ENCODE measurements at regions not wholly inside any gene's neighbourhood (a gene's known extent, or its start where the extent isn't known, plus 50 kb on each side); places are given as distances from the start of the nearest gene placed in this dataset.

DNA sequence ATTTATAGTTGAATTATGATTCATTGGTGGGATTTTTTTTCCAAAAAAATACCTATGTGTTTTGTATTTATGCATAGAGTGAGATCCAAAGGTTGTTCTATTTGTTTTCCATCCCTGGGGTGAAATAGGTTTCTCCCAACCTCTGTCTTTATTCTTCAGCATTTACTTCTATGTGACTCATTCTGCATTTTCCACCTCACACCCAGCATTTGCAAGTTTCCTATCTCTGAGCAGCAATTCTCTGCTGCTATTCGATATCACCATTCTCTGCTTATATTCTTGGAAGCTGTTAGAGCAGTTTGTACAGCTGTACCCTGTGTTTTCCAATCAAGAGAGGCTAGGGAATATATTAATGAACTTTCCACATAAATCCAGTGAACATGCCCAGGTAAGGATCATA lies 538.9 kb downstream of the SNAPC1 start:
- Histone ChIP-seq H3K9me3 (ENCODE audit: control insufficient read depth in 2 of 2, insufficient read depth in 1 of 2, low read depth in 1 of 2, low read length in 1 of 2) (peaks cover 0 to under 1% of the 10 kb centered on the region in 2 donors), H3K27me3 (ENCODE audit: control insufficient read depth in 1 of 2, insufficient read depth in 2 of 2, low read length in 2 of 2) (no peaks in the 10 kb centered on the region), H3K4me3 (ENCODE audit: low read depth in 1 of 2, low read length in 2 of 2) (no peak overlapping the region), H3K4me1 (ENCODE audit: control insufficient read depth in 2 of 2, insufficient read depth in 2 of 2, low read length in 1 of 2) (no peaks in the 10 kb centered on the region), H3K27ac (ENCODE audit: low read depth in 2 of 2, low read length in 1 of 2) (no peak overlapping the region), H3K36me3 (ENCODE audit: control insufficient read depth in 2 of 2, insufficient read depth in 2 of 2, low read length in 1 of 2) (no peaks in the 10 kb centered on the region)
- 51 to 69% methylated on average over 1 of the region's 1 CpG for WGBS, 2 donors

DNA sequence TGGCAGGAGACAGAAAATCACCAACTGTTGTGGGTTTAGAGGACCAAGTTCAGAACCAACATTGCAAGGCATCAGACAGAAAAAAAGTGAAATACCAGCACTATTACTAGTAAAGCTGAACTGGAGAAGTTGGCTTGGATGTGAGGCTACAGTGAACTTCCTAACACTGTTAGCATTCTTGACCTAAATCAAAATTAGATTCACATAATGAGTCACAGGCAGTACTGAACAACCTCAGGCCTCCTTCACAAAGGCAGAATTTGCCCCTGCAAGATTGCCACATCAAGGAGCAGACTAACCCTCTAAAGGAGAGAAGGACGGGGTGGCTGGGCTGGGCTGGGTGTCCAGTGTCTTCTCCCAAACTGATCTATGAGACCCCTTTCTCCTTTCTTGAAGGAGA lies 539.7 kb downstream of the SNAPC1 start:
- 65 to 69% methylated on average over 1 of the region's 1 CpG for WGBS, 2 donors
- Histone ChIP-seq H3K9me3 (ENCODE audit: control insufficient read depth in 2 of 2, insufficient read depth in 1 of 2, low read depth in 1 of 2, low read length in 1 of 2) (no peaks in the 10 kb centered on the region), H3K4me3 (ENCODE audit: low read depth in 1 of 2, low read length in 2 of 2) (no peak overlapping the region), H3K27me3 (ENCODE audit: control insufficient read depth in 1 of 2, insufficient read depth in 2 of 2, low read length in 2 of 2) (no peaks in the 10 kb centered on the region), H3K27ac (ENCODE audit: low read depth in 2 of 2, low read length in 1 of 2) (no peak overlapping the region), H3K4me1 (ENCODE audit: control insufficient read depth in 2 of 2, insufficient read depth in 2 of 2, low read length in 1 of 2) (no peaks in the 10 kb centered on the region), H3K36me3 (ENCODE audit: control insufficient read depth in 2 of 2, insufficient read depth in 2 of 2, low read length in 1 of 2) (no peaks in the 10 kb centered on the region)

DNA sequence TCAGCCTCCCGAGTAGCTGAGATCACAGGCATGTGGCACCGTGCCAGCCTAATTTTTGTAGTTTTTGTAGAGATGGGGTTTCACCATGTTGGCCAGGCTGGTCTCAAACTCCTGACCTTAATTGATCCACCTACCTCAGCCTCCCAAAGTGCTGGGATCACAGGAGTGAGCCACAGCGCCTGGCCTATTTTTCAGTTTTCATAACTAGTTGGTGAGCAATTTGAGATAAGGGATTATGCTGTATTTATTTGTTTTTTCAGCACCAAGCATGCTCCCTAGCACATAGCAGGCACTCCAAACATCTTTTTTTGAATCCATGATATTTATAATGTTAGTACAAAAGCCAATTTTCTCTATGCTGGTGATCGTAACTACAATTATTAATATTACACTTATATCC lies 541.2 kb downstream of the SNAPC1 start:
- Histone ChIP-seq H3K36me3 (ENCODE audit: control insufficient read depth in 2 of 2, insufficient read depth in 2 of 2, low read length in 1 of 2) (no peaks in the 10 kb centered on the region), H3K4me3 (ENCODE audit: low read depth in 1 of 2, low read length in 2 of 2) (no peak overlapping the region), H3K27me3 (ENCODE audit: control insufficient read depth in 1 of 2, insufficient read depth in 2 of 2, low read length in 2 of 2) (no peaks in the 10 kb centered on the region), H3K9me3 (ENCODE audit: control insufficient read depth in 2 of 2, insufficient read depth in 1 of 2, low read depth in 1 of 2, low read length in 1 of 2) (no peaks in the 10 kb centered on the region), H3K27ac (ENCODE audit: low read depth in 2 of 2, low read length in 1 of 2) (no peak overlapping the region), H3K4me1 (ENCODE audit: control insufficient read depth in 2 of 2, insufficient read depth in 2 of 2, low read length in 1 of 2) (no peaks in the 10 kb centered on the region)
- WGBS, 2 donors, result 79 to 89% methylated on average over 4 of the region's 4 CpGs

DNA sequence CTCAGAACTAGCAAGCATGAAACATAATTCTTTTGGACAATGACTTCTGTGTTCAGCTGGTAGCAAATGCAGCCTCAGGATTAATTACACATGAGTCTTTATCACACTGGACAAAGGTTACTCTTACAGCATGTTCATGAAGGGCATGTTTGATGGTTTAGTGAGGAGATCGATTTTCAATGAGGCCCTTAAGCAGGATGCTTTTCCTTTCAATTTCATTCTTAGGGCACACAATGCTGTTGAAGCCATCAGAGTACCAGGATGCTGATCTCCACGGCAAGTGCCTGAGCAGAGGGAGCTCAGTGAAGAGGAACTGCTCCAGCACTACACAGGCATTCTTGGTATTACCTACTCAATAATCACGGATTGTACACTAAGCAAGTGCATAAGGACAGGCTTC lies 542.0 kb downstream of the SNAPC1 start:
- H3K9me3 ChIP-seq (ENCODE audit: control insufficient read depth in 2 of 2, insufficient read depth in 1 of 2, low read depth in 1 of 2, low read length in 1 of 2), result no peaks in the 10 kb centered on the region
- no peaks in the 10 kb centered on the region for H3K4me1 ChIP-seq (ENCODE audit: control insufficient read depth in 2 of 2, insufficient read depth in 2 of 2, low read length in 1 of 2)
- no peak overlapping the region for H3K4me3 ChIP-seq (ENCODE audit: low read depth in 1 of 2, low read length in 2 of 2)
- H3K36me3 ChIP-seq (ENCODE audit: control insufficient read depth in 2 of 2, insufficient read depth in 2 of 2, low read length in 1 of 2), result no peaks in the 10 kb centered on the region
- WGBS, 2 donors, result 55 to 58% methylated on average over 3 of the region's 3 CpGs
- no peak overlapping the region for H3K27ac ChIP-seq (ENCODE audit: low read depth in 2 of 2, low read length in 1 of 2)
- H3K27me3 ChIP-seq (ENCODE audit: control insufficient read depth in 1 of 2, insufficient read depth in 2 of 2, low read length in 2 of 2), result no peaks in the 10 kb centered on the region

DNA sequence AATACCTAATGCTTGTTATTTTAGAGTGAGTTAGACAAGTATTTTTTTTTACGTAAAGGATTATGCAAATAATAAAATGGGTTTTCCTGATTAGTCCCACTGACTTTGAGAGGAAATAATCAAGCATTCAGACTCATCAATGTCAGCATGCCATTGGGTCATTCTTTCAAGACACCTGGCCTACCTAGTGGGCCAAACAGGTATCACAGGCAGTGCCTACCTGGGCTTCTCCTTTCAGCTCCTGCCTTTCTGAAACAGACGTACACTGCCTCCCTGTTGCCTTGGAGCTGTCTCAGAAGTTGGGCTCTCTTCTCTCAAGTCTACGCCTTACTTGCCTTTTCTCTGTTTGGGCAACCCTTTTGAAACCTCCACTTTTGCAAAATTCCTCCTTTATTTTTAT lies 545.6 kb downstream of the SNAPC1 start:
- no peak overlapping the region for H3K27ac ChIP-seq (ENCODE audit: low read depth in 2 of 2, low read length in 1 of 2)
- no peaks in the 10 kb centered on the region for H3K9me3 ChIP-seq (ENCODE audit: control insufficient read depth in 2 of 2, insufficient read depth in 1 of 2, low read depth in 1 of 2, low read length in 1 of 2)
- no peak overlapping the region for H3K4me3 ChIP-seq (ENCODE audit: low read depth in 1 of 2, low read length in 2 of 2)
- no peaks in the 10 kb centered on the region for H3K36me3 ChIP-seq (ENCODE audit: control insufficient read depth in 2 of 2, insufficient read depth in 2 of 2, low read length in 1 of 2)
- no peaks in the 10 kb centered on the region for H3K27me3 ChIP-seq (ENCODE audit: control insufficient read depth in 1 of 2, insufficient read depth in 2 of 2, low read length in 2 of 2)
- 91 to 94% methylated on average over 3 of the region's 3 CpGs for WGBS, 2 donors
- no peaks in the 10 kb centered on the region for H3K4me1 ChIP-seq (ENCODE audit: control insufficient read depth in 2 of 2, insufficient read depth in 2 of 2, low read length in 1 of 2)

DNA sequence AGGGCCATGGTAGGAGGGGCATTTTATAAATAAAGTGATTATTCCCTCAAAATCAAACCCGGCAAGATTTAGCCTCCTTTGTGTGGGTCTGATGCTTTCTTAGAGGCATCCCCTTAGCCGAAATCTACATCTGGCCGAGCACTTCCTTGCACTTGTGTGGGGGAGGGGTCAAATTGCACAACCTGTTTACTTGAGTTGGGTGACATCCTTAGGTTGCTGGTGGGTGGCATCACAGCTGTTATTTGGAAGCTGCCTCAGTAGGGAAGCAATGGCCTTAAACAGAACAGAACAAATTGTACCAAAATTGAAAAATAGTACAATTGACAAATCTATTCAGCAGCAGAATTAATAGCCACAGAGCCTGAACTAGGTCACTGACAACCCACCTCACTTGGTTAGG lies 546.1 kb downstream of the SNAPC1 start:
- no peaks in the 10 kb centered on the region for H3K36me3 ChIP-seq (ENCODE audit: control insufficient read depth in 2 of 2, insufficient read depth in 2 of 2, low read length in 1 of 2)
- H3K27me3 ChIP-seq (ENCODE audit: control insufficient read depth in 1 of 2, insufficient read depth in 2 of 2, low read length in 2 of 2), result no peaks in the 10 kb centered on the region
- no peaks in the 10 kb centered on the region for H3K4me1 ChIP-seq (ENCODE audit: control insufficient read depth in 2 of 2, insufficient read depth in 2 of 2, low read length in 1 of 2)
- no peak overlapping the region for H3K27ac ChIP-seq (ENCODE audit: low read depth in 2 of 2, low read length in 1 of 2)
- no peaks in the 10 kb centered on the region for H3K9me3 ChIP-seq (ENCODE audit: control insufficient read depth in 2 of 2, insufficient read depth in 1 of 2, low read depth in 1 of 2, low read length in 1 of 2)
- WGBS, 2 donors, result 66 to 78% methylated on average over 3 of the region's 3 CpGs
- no peak overlapping the region for H3K4me3 ChIP-seq (ENCODE audit: low read depth in 1 of 2, low read length in 2 of 2)

DNA sequence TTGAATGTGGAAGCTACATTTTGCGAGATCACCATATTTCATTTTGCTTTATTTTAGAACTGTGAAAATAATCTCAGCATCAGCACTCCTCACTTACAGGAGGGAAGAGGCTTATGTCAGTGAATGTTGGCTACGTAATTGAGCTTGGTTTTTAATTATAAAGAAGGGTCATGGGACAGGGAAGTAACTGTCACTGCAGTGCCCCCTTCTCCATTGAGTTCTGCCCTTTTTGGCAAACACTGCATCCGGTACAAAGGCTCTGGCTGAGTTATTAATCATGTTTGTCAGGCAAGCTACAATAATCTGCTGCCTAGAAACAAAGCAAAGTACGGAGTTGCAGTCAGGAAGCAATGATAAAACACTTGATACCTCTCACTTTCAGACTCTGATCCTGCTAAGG lies 546.7 kb downstream of the SNAPC1 start:
- Histone ChIP-seq H3K36me3 (ENCODE audit: control insufficient read depth in 2 of 2, insufficient read depth in 2 of 2, low read length in 1 of 2) (no peaks in the 10 kb centered on the region), H3K4me3 (ENCODE audit: low read depth in 1 of 2, low read length in 2 of 2) (no peak overlapping the region), H3K27ac (ENCODE audit: low read depth in 2 of 2, low read length in 1 of 2) (no peak overlapping the region), H3K4me1 (ENCODE audit: control insufficient read depth in 2 of 2, insufficient read depth in 2 of 2, low read length in 1 of 2) (no peaks in the 10 kb centered on the region), H3K27me3 (ENCODE audit: control insufficient read depth in 1 of 2, insufficient read depth in 2 of 2, low read length in 2 of 2) (no peaks in the 10 kb centered on the region), H3K9me3 (ENCODE audit: control insufficient read depth in 2 of 2, insufficient read depth in 1 of 2, low read depth in 1 of 2, low read length in 1 of 2) (no peaks in the 10 kb centered on the region)
- WGBS, 2 donors, result 25% methylated on average over 4 of the region's 4 CpGs

DNA sequence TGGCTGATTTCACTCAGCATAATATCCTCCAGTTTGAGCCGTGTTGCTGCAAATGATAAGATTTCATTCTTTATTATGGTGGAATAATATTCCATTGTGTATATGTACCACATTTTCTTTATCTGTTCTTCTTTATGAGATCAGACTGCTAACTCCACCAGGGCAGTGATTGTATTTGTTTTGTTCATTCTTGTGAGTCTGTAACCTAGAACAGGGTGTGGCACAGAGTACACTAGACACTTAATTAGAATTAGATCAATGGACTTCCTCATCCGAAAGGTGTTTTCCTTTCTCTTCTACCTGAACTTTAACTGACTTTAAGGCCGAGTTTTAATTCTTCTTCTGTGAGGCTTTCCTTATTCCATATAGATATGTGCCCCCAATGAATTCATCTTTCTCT lies 551.0 kb downstream of the SNAPC1 start:
- Histone ChIP-seq H3K27me3 (ENCODE audit: control insufficient read depth in 1 of 2, insufficient read depth in 2 of 2, low read length in 2 of 2) (no peaks in the 10 kb centered on the region), H3K36me3 (ENCODE audit: control insufficient read depth in 2 of 2, insufficient read depth in 2 of 2, low read length in 1 of 2) (no peaks in the 10 kb centered on the region), H3K4me1 (ENCODE audit: control insufficient read depth in 2 of 2, insufficient read depth in 2 of 2, low read length in 1 of 2) (no peaks in the 10 kb centered on the region), H3K9me3 (ENCODE audit: control insufficient read depth in 2 of 2, insufficient read depth in 1 of 2, low read depth in 1 of 2, low read length in 1 of 2) (no peaks in the 10 kb centered on the region), H3K27ac (ENCODE audit: low read depth in 2 of 2, low read length in 1 of 2) (no peak overlapping the region), H3K4me3 (ENCODE audit: low read depth in 1 of 2, low read length in 2 of 2) (no peak overlapping the region)
- 61 to 79% methylated on average over 3 of the region's 3 CpGs for WGBS, 2 donors

DNA sequence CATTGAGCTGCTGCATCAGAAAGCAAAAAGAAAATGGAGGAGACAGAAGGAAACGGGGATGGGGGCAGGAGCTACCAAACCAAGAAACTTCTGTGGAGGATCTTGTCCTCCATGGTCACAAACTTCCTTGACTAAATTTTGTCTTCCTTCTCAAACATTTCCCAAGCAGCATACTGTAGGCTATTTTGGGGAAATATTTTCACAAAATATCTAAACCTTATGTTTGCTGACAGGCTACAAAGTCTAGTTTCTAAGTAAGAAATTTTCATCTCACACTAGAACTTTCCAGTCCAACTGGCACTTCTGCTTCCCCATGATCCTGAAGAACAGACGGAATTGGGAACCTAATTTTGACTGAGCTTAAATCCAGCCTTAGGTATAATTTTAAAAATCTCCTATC lies 552.0 kb downstream of the SNAPC1 start:
- Histone ChIP-seq H3K4me3 (ENCODE audit: low read depth in 1 of 2, low read length in 2 of 2) (no peak overlapping the region), H3K27ac (ENCODE audit: low read depth in 2 of 2, low read length in 1 of 2) (no peak overlapping the region), H3K4me1 (ENCODE audit: control insufficient read depth in 2 of 2, insufficient read depth in 2 of 2, low read length in 1 of 2) (no peaks in the 10 kb centered on the region), H3K9me3 (ENCODE audit: control insufficient read depth in 2 of 2, insufficient read depth in 1 of 2, low read depth in 1 of 2, low read length in 1 of 2) (no peaks in the 10 kb centered on the region), H3K36me3 (ENCODE audit: control insufficient read depth in 2 of 2, insufficient read depth in 2 of 2, low read length in 1 of 2) (no peaks in the 10 kb centered on the region), H3K27me3 (ENCODE audit: control insufficient read depth in 1 of 2, insufficient read depth in 2 of 2, low read length in 2 of 2) (no peaks in the 10 kb centered on the region)
- WGBS, 2 donors, result 82 to 92% methylated on average over 2 of the region's 2 CpGs

DNA sequence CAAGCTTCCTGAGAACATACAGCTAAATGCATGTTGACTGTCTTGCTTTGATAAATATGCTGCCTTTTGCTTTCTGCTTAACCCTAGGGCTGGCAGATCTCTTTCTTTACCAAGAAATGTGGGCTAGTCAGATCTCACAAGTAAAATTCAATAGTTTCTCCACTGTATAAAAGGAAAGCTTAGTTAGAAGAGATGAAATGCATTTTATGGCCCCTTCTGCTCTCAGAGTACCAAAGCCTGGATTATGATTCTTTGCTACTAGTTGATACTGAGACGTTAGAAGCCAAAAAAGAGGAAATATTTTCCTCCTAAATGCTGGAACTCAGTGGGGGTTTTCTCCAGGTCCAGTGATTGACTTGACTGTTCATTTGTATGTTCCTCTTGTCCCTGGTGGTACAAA lies 552.7 kb downstream of the SNAPC1 start:
- Histone ChIP-seq H3K27ac (ENCODE audit: low read depth in 2 of 2, low read length in 1 of 2) (no peak overlapping the region), H3K4me1 (ENCODE audit: control insufficient read depth in 2 of 2, insufficient read depth in 2 of 2, low read length in 1 of 2) (no peaks in the 10 kb centered on the region), H3K4me3 (ENCODE audit: low read depth in 1 of 2, low read length in 2 of 2) (no peak overlapping the region), H3K36me3 (ENCODE audit: control insufficient read depth in 2 of 2, insufficient read depth in 2 of 2, low read length in 1 of 2) (no peaks in the 10 kb centered on the region), H3K27me3 (ENCODE audit: control insufficient read depth in 1 of 2, insufficient read depth in 2 of 2, low read length in 2 of 2) (no peaks in the 10 kb centered on the region), H3K9me3 (ENCODE audit: control insufficient read depth in 2 of 2, insufficient read depth in 1 of 2, low read depth in 1 of 2, low read length in 1 of 2) (no peaks in the 10 kb centered on the region)
- 52 to 60% methylated on average over 1 of the region's 1 CpG for WGBS, 2 donors
